Prostate gland (tissue), 2 donors: ENCODE measurements at regions not wholly inside any gene's neighbourhood (a gene's known extent, or its start where the extent isn't known, plus 50 kb on each side); places are given as distances from the start of the nearest gene placed in this dataset.

ENCODE experiments used
- DNase-seq: peaks from one replicate; pipeline ENCODE4 v3.0.0-alpha.2; 2019; ENCODE audit warnings: low spot score
- H3K27ac ChIP-seq, 2 donors: fragments of 200-600 bp; sonication (generic); 2 replicates each; pipeline ENCODE4 v1.5.1; 2017 to 2019
- H3K27me3 ChIP-seq: fragments of 200-600 bp; sonication (generic); replicated peaks from 2 replicates; pipeline ENCODE4 v1.5.1; 2019; ENCODE audit not compliant: insufficient read depth
- H3K36me3 ChIP-seq, 2 donors: fragments of 200-600 bp; sonication (generic); 1 replicate in 1 of 2; 2 replicates in 1 of 2; pipeline versions ENCODE4 v1.5.1 to v1.8.1; 2017 to 2019
- H3K4me1 ChIP-seq: fragments of 200-600 bp; sonication (generic); replicated peaks from 2 replicates; pipeline ENCODE4 v1.5.1; 2019
- H3K4me3 ChIP-seq, 2 donors: fragments of 200-600 bp; sonication (generic); 2 replicates each; pipeline ENCODE4 v1.5.1; 2017 to 2019
- H3K9me3 ChIP-seq: fragments of 200-600 bp; sonication (generic); 2 replicates; pipeline ENCODE4 v1.5.1; 2017
- POLR2A ChIP-seq: fragments of 450-650 bp; IDR thresholded peaks from one replicate; pipeline ENCODE4 v1.6.1; 2016; ENCODE audit warnings: antibody characterized with exemption, mild to moderate bottlenecking
- POLR2AphosphoS5 ChIP-seq: sonication (generic); formaldehyde crosslinking; IDR thresholded peaks from one replicate; pipeline ENCODE4 v1.6.1; 2017; ENCODE audit warnings: antibody characterized with exemption
- WGBS: methylation state at CpG from one replicate; pipeline ENCODE4 v1.1.5; 2018; 5-methylcytosine and 5-hydroxymethylcytosine counted together
- intact Hi-C: fragments of 100-400 bp; cut with DNase I; formaldehyde crosslinking; loops from one replicate; pipeline ENCODE4 v1.14.2; 2022
- TF ChIP-seq, protein P1 (sequence below), 4 experiments: fragments of 200-600 bp in 2 of 4; fragments of 450-650 bp in 2 of 4; sonication (generic) in 2 of 4; IDR thresholded peaks; 1 replicate in 3 of 4; 2 replicates in 1 of 4; pipeline ENCODE4 v1.5.1; 2016 to 2019; ENCODE audit warnings: antibody characterized with exemption in 4 of 4, mild to moderate bottlenecking in 2 of 4, moderate library complexity in 2 of 4

DNA sequence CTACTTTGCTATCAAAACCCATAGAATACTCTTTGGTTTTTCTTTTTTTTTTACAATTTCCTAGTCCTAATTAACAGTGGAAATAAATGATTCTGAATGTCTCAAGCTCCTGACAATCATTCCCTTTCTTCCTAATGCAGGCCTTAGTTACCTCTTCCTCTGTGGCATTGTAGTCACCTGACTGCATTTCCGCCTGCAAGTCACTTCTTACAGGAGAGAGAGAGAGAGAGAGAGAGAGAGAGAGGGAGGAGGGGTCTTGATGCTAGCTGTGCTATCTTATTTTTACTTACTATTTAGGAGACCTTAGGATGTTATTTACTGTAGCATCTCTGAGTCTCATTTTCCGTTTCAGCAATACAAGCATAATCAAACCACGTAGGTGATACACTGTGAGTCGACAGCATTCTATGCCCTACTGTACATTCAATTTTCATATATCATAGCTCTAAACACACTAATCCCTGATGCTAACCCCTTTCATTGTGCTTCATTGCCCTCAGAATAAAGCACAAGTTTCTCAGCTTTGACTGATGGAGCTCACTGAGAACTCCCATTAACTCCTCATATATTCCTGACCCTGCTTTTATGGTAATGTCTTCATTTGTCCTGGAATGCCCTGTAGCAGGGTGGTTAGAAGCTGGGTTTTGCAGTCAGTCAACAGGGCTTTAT, 1237.3 kb downstream of the XPNPEP1 start:
- TF ChIP-seq POLR2A (no peak), POLR2AphosphoS5 (no peak)
- TF ChIP-seq, protein P1, sequence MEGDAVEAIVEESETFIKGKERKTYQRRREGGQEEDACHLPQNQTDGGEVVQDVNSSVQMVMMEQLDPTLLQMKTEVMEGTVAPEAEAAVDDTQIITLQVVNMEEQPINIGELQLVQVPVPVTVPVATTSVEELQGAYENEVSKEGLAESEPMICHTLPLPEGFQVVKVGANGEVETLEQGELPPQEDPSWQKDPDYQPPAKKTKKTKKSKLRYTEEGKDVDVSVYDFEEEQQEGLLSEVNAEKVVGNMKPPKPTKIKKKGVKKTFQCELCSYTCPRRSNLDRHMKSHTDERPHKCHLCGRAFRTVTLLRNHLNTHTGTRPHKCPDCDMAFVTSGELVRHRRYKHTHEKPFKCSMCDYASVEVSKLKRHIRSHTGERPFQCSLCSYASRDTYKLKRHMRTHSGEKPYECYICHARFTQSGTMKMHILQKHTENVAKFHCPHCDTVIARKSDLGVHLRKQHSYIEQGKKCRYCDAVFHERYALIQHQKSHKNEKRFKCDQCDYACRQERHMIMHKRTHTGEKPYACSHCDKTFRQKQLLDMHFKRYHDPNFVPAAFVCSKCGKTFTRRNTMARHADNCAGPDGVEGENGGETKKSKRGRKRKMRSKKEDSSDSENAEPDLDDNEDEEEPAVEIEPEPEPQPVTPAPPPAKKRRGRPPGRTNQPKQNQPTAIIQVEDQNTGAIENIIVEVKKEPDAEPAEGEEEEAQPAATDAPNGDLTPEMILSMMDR (IDR thresholded peaks at IDR 0.05): no peak
- no peak overlapping the region for H3K27ac ChIP-seq
- intact Hi-C loops: no loop called here
- no peaks in the 10 kb centered on the region for H3K27me3 ChIP-seq
- H3K36me3 ChIP-seq: no peaks in the 10 kb centered on the region
- H3K4me1 ChIP-seq: no peaks in the 10 kb centered on the region
- 94% methylated on average over 4 of the region's 4 CpGs for WGBS
- no peak overlapping the region for H3K4me3 ChIP-seq
- no peak for DNase-seq
- no peaks in the 10 kb centered on the region for H3K9me3 ChIP-seq

DNA sequence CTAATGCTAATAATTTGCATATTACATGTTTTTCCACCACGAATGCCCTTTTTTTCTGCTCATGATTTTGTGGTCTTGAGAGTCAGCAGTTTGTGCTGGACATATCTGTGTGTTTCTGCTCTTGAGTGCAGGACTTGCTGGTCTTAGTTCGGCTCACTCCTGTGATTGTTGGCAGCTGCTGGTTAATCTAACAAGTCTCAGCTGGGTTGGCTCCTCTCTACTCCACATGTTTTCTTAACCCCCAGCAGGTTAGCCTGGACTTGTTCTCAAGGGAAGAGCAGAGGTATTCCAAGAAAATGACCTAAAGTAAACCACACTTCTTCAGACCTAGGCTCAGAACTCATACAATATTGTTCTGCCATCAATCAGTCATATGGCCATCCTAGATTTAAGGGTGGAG, 1238.9 kb downstream of the XPNPEP1 start:
- H3K27me3 ChIP-seq: no peaks in the 10 kb centered on the region
- no peak overlapping the region for H3K4me3 ChIP-seq
- no peak overlapping the region for H3K27ac ChIP-seq
- WGBS: 26% methylated on average over 2 of the region's 2 CpGs
- no peak for DNase-seq
- H3K4me1 ChIP-seq: no peaks in the 10 kb centered on the region
- H3K9me3 ChIP-seq: no peaks in the 10 kb centered on the region
- no peaks in the 10 kb centered on the region for H3K36me3 ChIP-seq
- TF ChIP-seq POLR2A: no peak
- TF ChIP-seq, protein P1 (IDR thresholded peaks at IDR 0.05): no peak
- no peak for TF ChIP-seq POLR2AphosphoS5
- intact Hi-C loops: no loop called here

DNA sequence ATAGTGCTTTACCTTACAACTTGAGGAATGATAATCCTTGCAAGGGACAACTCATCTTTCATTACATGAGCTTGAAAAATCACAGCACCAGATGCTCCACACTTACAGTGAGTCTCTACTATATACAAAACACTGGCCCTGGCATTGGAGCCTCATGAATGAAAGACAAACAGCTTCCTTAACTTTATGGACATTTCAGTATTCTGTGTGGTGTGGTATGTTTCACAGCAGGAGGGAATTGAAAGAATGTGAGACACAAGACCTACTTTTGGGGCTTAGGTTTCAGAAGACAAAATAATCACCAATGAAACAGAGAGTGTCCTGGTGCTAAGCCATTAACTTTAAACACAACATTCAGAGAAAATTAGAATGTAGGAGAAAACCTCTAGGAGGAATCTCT, 1249.6 kb downstream of the XPNPEP1 start:
- no peak for DNase-seq
- TF ChIP-seq POLR2A: no peak
- no peak for TF ChIP-seq POLR2AphosphoS5
- TF ChIP-seq, protein P1 (IDR thresholded peaks at IDR 0.05): no peak
- no peaks in the 10 kb centered on the region for H3K36me3 ChIP-seq
- no peak overlapping the region for H3K27ac ChIP-seq
- no peaks in the 10 kb centered on the region for H3K4me1 ChIP-seq
- no peaks in the 10 kb centered on the region for H3K27me3 ChIP-seq
- H3K4me3 ChIP-seq: no peak overlapping the region
- H3K9me3 ChIP-seq: no peaks in the 10 kb centered on the region
- intact Hi-C loops: no loop called here

DNA sequence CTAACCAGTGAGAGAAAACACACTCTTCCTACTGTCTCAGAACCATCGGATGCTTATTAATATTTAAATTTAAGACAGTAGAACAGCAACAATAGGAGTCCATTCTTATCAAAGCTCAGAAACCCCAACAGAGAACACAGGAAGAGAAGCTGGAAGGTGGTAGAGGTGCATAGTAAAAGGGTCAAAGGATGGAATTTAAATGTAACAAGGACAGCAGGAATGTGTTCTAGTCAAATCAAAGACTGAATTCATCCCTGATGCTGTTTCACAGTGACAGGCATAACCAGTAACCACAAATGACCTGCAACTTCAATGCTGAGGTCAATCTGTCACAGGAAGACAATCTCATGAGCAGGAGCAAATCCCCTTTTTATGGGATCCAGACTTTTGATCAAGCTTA, 1259.7 kb downstream of the XPNPEP1 start:
- intact Hi-C loops: no loop called here
- Histone ChIP-seq H3K4me1 (no peaks in the 10 kb centered on the region), H3K27me3 (no peaks in the 10 kb centered on the region), H3K9me3 (no peaks in the 10 kb centered on the region), H3K4me3 (no peak overlapping the region), H3K27ac (no peak overlapping the region), H3K36me3 (no peaks in the 10 kb centered on the region)
- TF ChIP-seq POLR2A: no peak
- no peak for TF ChIP-seq POLR2AphosphoS5
- TF ChIP-seq, protein P1 (IDR thresholded peaks at IDR 0.05): no peak
- no peak for DNase-seq
- 60% methylated on average over 1 of the region's 1 CpG for WGBS

DNA sequence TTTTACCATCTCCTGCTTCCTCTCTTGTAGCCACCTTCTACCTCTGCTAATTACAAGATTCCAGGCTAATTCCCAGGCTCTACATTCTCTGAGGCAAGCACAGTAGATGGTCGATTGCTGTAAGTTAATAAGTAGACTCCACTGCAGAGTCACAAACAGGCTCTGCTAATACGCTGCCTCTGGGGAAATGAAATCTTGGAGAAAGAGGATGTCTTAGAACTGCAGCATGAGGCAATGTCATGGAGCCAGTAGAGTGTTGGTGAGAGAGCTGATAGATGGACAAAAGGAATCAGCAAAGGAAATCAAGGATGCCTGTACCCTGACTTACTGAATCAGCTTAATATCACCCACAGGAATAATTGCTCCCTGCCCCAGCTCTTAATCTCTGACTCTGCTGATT, 1260.3 kb downstream of the XPNPEP1 start:
- H3K36me3 ChIP-seq: no peaks in the 10 kb centered on the region
- H3K4me1 ChIP-seq: no peaks in the 10 kb centered on the region
- WGBS: 86% methylated on average over 2 of the region's 2 CpGs
- intact Hi-C loops: no loop called here
- DNase-seq: no peak
- H3K4me3 ChIP-seq: no peak overlapping the region
- no peaks in the 10 kb centered on the region for H3K9me3 ChIP-seq
- no peaks in the 10 kb centered on the region for H3K27me3 ChIP-seq
- TF ChIP-seq POLR2AphosphoS5 (no peak), POLR2A (no peak)
- TF ChIP-seq, protein P1 (IDR thresholded peaks at IDR 0.05): no peak
- H3K27ac ChIP-seq: no peak overlapping the region
